NCI-H524 treated with DMSO at 0.1 percent for 48 hours (cell line): ENCODE measurements at regions not wholly inside any gene's neighbourhood (a gene's known extent, or its start where the extent isn't known, plus 50 kb on each side); places are given as distances from the start of the nearest gene placed in this dataset.
"Not testable (repeated sequence)": the region's sequence is repeated elsewhere in the genome, so short reads cannot be mapped to it uniquely, and the experiment has no call there.

Experiments
- DNase-seq: peaks from one replicate; lab custom pipeline; 2025; lab: John Stamatoyannopoulos, UW

DNA sequence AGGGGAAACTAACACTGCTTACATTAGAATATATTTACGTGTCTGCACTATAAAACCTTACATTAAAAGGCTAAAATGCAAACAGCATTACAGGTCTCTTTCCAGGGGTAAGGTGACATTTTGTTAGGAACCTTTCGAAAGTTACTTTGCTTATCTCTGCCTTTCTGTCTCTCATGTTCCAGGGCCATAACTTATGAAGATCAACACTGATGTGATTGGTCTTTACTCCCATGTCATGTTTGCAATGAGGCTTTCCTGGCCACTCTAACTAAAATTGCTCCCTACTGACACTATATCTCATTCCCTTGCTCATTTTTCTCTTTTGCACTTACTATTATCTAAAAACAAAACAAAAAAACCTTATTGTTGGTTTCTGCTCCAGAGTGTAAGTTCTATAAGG, 119.0 kb downstream of the JRKL start:
- DNase-seq: no peak

DNA sequence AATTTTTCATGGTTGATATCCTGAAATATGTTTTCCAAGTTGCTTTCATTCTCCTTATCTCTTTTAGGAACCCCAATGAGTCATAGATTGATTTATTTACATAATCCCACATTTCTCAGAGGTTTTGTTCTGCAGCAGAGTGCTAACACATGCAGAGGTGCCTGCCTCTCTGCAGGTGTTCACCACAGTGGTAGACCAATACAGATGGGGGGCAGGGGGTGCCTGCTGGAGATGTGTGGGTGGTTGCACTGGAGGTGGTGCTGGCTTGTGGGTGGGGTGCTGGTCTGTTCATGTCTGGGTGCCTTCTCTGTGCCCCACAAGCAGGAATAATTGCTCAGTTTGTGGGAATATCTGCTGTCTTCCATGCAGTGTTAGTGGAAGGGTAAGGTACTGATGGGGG, 131.1 kb downstream of the JRKL start:
- DNase-seq: no peak

DNA sequence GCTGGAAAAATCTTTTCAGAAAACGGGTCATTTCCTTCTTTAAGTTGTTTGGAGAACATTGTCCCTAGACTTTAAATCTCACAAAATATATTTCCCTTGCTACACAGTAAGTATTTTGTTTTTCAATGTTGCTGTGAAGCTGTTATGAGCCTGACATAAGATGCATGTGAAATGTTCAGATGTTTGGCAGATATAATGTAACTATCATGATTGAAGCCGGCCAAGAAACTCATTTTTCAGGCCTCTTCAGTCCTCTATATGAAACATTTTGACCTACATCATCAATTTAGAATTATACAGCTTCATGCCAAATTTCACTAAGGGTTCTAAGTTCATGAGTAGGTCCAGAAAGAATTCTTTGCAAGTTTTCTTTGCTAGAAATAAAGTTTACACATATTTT, 133.8 kb downstream of the JRKL start:
- DNase-seq: no peak

DNA sequence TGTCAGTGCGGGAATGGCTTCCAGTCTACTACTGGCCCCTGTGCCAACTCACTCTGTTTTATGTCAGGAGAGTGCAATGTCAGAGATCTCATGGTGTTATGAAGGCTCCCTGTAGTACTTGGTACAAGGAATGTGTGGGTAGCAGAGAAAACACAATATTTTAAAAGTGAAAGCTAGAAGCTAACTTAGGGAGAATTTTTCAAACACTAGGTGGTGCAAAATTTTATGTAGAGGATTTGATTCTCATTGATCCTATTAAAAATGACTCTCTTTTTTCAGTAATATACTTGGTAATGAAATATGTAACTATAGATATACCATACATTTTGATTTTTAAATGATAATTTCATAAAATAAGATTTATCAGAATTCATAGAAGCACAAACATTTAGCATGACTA, 134.7 kb downstream of the JRKL start:
- no peak for DNase-seq

DNA sequence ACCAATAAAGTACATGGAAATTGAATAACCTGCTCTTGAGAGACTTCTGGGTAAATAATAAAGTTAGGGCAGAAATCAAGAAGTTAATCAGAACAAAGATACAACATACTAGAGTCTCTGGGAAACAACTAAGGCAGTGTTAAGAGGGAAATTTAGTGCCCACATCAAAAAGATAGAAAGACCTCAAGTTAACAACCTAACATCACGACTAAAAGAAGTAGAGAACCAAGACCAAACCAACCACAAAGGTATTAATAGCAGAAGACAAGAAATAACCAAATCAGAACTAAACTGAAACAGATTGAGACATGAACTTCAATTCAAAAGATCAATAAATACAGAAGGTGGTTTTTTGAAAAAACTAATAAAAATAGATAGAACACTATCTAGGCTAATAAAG, 140.7 kb downstream of the JRKL start:
- DNase-seq: no peak

DNA sequence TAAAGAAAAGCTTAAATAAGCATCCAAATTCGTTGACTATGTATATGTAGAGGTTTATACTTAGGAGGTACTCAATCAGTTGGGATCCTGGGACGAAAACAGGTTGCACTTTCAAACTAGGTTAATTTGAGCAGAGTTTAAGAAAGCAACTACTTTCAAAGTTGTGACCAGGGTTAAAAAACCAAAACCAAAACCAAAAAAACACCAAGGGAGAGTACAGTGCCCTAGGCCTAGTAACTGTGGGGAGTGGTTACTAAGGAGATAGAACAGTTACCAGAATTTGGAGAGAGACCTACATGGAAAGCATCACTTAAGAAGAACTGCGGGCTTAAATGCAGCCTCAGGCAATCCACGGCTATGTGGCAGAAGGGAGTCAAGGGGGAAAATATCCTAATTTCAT, 148.3 kb downstream of the JRKL start:
- DNase-seq: no peak

DNA sequence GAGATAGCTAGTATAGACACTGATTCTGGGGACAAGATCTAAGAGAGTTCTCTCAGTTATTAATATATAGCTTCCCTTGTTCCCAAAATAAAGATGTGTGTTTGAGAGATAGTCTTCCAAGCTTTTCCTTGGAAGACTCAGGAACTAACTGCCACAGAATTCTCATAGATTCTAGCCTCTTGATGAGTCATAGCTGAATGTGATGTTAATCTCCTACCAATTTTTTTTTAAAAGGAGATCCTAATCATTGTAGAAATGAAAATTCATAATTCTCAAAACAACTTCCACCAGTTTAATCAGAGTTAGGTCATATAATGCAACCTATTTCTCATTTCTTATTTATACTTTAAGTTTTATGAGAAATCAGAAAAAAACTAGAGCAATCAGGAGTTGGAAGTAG, 148.8 kb downstream of the JRKL start:
- no peak for DNase-seq

DNA sequence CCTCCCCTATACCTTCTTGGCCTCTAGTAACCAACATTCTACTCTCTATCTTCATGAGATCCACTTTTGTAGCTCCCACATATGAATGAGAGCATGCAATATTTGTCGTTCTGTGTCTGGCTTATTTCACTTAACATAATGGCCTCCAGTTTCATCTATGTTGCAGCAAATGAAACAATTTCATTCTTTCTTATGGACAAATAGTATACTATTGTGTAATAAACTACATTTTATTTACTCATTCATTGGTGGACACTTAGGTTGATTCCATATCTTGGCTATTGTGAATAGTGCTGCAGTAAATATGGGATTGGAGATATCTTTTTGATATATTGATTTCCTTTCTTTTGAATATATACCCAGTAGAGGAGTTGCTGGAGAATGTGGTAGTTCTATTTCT, 151.1 kb downstream of the JRKL start:
- no peak for DNase-seq

DNA sequence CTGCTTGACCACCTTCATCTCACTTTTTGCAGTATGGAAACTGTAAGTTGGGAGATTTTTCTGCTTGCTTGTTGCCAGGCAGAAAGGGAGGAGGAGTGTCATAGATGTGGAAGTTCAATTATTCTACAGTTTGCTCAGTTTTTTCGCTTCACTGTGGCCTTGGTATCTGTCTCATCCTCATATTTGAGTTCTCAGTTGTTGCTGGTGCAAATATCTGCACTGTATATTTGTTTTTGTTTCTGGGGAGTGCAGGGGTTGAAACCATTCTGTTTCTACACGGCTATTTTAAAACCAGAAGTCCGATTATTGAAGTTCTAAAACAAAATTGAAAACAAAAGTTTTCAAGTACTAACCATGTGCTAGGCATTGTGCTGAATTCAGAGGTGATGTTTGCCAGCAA, 153.4 kb downstream of the JRKL start:
- no peak for DNase-seq

DNA sequence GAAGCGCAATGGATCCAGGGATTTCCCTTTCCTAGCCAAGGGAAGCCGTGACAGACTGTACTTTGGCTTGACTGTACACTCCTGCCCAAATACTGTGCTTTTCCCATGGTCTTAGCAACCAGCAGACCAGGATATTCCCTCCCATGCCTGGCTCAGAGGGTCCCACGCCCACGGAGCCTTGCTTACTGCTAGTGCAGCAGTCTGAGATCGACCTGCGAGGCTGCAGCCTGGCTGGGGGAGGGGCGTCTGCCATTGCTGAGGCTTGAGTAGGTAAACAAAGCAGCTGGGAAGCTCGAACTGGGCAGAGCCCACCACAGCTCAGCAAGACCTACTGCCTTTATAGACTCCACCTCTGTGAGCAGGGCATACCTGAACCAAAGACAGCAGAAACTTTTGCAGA, 155.4 kb downstream of the JRKL start:
- DNase-seq: not testable (repeated sequence)

DNA sequence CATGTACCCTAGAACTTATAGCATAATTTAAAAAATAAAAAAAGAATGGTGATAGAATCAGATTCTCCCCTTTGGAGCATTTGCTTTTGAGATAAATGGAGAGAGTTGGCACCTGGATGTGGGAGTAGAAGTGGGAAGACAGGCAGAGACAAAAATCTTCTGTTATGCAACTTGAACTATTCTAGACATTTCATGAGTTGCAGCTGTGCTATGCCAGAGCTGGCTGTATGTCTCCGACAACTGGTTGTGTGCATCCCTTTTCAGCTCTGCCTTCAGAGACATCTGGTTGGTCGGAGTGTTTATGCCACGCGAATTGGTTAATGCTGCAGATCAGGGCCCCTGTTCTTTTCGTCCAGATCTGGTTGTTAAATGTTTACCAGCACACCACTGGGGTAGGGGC, 161.3 kb downstream of the JRKL start:
- DNase-seq: no peak

DNA sequence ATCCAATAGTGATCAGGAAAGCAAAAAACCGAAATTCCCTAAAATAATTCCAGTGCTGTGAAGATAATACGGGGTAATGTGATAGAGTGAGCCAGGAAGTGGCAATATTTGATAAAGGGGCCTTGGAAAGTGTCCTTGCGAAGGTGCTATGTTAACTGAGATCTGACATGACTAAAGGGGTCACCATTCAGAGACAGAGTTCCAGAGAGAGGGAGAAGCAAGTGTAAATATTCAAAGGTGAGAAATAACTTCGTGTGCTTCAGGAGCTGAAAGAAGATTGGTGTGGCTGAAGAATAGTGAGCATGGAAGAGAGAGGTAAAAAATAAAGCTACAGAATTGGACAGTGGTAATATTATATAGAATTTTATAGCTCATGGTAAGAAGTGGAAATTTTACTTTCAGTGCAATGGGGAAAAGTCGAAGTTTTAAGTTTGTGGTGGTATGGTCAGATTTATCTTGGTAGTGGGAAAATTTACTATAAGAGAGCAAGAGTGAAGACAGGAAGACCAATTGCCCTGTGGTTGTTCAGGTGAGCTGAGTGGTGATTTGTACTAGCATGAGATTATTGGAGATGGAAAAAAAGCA, 164.5 kb downstream of the JRKL start:
- DNase-seq: no peak

DNA sequence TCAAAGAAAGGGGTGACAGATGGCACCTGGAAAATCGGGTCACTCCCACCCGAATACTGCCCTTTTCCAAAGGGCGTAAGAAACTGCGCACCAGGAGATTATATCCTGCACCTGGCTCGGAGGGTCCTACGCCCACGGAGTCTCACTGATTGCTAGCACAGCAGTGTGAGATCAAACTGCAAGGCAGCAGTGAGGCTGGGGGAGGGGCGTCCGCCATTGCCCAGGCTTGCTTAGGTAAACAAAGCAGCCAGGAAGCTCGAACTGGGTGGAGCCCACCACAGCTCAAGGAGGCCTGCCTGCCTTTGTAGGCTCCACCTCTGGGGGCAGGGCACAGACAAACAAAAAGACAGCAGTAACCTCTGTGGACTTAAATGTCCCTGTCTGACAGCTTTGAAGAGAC, 166.0 kb downstream of the JRKL start:
- DNase-seq: not testable (repeated sequence)

DNA sequence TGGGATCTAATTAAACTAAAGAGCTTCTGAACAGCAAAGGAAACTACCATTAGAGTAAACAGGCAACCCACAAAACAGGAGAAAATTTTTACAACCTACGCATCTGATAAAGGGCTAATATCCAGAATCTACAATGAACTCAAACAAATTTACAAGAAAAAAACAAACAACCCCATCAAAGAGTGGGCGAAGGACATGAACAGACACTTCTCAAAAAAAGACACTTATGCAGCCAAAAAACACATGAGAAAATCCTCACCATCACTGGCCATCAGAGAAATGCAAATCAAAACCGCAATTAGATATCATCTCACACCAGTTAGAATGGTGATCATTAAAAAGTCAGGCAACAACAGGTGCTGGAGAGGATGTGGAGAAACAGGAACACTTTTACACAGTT, 170.9 kb downstream of the JRKL start:
- not testable (repeated sequence) for DNase-seq

DNA sequence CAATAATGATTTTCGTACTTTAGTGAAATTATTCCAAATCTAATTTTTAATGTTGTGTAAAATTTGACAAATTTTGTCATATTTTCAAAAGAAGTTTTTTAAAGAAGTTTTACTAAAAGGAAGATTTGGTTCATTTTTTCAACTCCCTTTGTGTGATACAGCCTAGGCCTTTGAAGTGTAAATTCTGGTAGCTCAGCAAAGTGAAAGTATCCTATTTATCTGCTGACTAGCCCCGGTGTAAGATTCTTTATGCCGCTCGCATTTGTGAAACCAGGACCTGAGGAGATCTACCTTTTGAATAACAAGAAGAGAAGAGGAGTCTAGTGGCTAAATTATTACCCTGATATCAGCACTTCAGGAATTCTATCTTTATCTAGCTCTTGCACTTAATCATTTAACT, 177.4 kb downstream of the JRKL start:
- DNase-seq: no peak

DNA sequence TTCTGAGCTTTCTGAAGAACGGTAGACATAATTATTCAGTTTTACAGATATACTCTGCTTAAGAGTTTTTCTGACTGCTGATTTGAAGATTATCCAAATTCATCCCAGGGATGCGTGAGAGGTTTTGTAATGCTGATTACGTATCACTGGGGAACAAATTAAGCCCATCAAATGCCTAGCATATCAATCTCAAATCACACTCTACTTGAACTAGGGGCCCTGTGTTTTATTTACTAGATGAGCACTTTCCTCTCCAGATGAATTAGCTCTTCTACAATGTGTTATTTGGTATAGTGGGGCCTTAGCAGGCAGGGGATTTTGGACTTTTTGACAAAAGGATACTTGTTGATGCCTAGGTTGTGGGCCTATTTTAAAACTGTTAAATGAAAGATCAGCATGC, 177.9 kb downstream of the JRKL start:
- DNase-seq: no peak

DNA sequence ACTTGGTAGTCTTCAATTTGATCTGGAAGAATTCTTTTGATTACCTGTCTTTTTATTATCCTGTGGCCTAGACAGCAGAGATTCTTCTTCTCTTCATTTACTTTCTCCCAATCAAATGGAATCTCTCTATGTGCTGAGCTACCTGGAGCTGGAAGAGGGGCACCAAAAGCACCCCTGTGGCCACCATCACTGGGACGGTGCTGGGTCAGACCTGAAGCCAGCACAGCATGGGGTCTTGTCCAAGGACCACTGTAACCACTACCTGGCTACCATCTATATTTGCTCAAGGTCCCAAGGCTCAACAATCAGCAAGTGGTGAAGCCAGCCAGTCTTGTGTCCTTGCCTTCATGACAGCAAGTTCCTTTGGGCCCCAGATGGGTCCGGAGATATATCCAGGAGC, 186.6 kb downstream of the JRKL start:
- no peak for DNase-seq

DNA sequence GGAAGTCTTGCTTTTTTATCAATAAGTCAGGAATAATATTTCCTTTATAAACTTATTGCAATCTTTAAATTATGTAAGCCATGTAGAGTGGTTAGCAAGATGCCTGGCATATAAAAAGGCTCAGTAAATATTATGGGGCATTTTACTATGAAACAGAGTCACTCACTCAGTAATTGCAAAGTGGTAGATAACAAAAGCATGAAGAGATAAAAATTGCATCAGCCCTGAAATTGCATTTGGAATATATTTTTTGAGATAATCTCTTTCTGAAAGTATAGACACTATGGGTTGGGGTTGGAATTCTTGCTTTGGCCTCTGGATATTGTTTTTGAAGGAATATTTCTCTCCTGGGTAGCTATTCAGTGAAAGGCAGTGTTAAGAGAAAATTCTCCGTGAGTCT, 188.6 kb downstream of the JRKL start:
- DNase-seq: no peak

DNA sequence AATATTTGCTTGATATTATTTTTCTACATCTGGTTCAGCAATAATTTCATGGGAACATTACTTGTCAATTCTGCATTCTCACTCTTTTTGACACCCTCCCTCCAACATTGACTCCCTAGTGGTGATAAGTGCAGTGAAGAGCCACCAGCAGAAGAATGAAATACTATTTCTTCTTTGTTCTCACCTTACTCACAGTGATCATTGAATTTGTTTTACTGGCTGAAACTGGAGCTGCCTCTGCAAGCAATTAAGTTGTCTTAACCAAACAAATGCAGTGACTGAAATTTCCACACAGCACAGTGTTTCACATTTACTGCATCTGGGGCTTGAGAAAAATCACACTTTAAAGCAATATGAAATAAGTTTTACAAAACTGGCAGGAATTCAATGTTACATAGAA, 189.8 kb downstream of the JRKL start:
- DNase-seq: no peak

DNA sequence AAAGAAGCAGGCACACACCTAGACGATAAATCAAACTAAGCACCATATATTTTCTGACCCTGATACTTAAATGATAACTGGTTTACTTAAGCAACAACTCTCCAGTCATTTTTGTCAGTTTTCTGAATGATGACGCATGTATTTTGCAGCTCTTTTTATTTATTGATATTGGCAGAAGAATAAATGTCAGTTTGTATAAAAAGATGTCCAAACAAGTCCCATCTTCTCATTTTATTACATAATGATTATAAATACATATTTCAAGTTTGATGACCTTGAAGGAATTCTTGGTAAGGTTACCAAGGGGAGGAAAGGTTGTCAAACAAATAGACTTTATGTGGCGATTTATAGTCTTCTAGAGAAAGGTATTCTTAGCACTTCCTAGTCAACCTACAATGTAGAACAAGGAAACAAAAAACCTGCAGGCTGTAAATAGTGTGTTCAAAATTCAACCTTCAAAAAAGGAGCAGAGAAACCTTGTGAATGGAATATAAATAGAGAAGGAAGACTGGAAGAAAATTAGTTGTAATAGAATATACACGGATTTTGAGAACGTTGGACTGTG, 190.7 kb downstream of the JRKL start:
- DNase-seq: no peak

DNA sequence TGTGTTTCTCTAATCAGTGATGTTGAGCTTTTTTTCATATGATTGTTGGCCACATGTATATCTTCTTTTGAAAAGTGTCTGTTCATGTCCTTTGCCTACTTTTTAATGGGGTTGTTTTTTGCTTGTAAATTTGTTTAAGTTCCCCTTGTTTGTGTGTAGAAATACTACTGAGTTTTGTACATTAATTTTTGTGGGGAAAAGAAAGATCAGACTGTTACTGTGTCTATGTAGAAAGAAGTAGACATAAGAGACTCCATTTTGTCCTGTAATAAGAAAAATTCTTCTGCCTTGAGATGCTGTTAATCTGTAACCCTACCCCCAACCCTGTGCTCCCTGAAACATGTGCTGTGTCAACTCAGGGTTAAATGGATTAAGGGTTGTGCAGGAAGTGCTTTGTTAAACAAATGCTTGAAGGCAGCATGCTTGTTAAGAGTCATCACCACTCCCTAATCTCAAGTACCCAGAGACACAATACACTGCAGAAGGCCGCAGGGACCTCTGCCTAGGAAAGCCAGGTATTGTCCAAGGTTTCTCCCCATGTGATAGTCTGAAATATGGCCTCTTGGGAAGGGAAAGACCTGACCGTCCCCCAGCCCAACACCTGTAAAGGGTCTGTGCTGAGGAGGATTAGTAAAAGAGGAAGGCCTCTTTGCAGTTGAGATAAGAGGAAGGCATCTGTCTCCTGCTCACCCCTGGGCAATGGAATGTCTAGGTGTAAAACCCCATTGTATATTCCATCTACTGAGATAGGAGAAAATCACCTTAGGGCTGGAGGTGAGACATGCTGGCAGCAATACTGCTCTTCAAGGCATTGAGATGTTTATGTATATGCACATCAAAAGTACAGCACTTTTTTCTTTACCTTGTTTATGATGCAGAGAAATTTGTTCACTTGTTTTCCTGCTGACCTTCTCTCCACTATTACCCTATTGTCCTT, 196.4 kb downstream of the JRKL start:
- peak; percentile 40 for DNase-seq

DNA sequence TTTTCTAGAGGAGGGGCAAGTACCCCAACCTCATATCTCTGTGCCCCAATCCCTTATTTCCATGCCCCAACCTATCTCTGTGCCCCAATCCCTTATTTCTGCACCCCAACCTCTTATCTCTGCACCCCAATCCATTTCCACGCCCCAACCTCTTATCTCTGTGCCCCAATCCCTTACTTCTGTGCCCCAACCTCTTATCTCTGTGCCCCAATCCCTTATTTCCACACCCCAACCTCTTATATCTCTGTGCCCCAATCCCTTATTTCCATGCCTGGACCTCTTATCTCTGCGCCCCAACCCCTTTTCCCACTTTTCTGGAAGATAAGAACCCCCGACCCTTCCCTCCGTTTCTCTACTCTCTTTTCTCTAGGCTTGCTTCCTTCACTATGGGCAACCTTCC, 199.0 kb downstream of the JRKL start:
- not testable (repeated sequence) for DNase-seq

DNA sequence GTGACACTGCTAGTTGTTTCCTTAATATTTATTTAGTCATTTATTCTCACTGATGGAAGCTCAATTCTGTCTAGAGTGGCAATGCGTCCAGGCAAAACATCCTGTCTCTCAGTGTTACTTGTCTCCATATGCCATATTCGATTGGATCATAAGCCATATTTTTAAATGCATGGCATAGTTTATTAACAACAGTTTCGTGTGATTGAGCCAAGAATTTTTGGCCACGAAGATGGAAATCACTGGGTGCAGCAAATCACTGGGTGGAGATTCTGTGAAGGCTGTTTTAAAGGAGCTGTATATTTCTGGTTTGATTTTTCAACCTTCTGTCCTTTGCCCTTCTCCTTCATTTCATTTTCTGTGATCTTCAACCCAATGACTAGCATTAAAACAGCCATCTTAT, 205.2 kb downstream of the JRKL start:
- DNase-seq: no peak
